HepG2 (cell line): ENCODE measurements at regions not wholly inside any gene's neighbourhood (a gene's known extent, or its start where the extent isn't known, plus 50 kb on each side); places are given as distances from the start of the nearest gene placed in this dataset.
A peak's percentile ranks its signal among the peaks of the same experiment; 100 is the strongest.
"Not testable (repeated sequence)": the region's sequence is repeated elsewhere in the genome, so short reads cannot be mapped to it uniquely, and the experiment has no call there.

Experiments
- ATAC-seq: fragments of 200-7000 bp; cut with Tn5 transposase; 3 replicates; pipeline ENCODE4 v1.9.1; 2020; ENCODE audit warnings: mild to moderate bottlenecking, moderate library complexity
- BruUV-seq: library from RNA; stranded (reverse); fragments of 400-500 nt; replicated peaks from 2 replicates; lab custom pipeline; 2021; lab: Mats Ljungman, UMichigan
- CTCF ChIA-PET: fragments of 300-600 bp; formaldehyde crosslinking; extraction: SDS; loops from one replicate; lab custom pipeline; 2021; ENCODE audit warnings: low total read pairs, inconsistent platforms, low intra/inter-chr PET ratio; lab: Yijun Ruan, JAX
- POLR2A ChIA-PET: fragments of 350-600 bp; sonication (Branson Sonifier 250); formaldehyde crosslinking; loops from one replicate; lab custom pipeline; 2020; ENCODE audit warnings: antibody characterized with exemption, inconsistent platforms; lab: Yijun Ruan, JAX
- DNase-seq: peaks from one replicate; pipeline ENCODE4 v3.0.0-alpha.2; 2015; ENCODE audit warnings: low spot score
- FAIRE-seq: peaks from 3 replicates; lab custom pipeline; 2011; peaks lifted over from hg19 to GRCh38; lab: Jason Lieb, UNC
- H2AFZ ChIP-seq: one replicate; pipeline ENCODE4 v1.6.1; 2011; ENCODE audit warnings: low read length, inconsistent platforms
- H3K27ac ChIP-seq: fragments of 300-600 bp; 3 replicates; pipeline ENCODE4 v1.8.0; 2011; ENCODE audit warnings: mixed run types, mild to moderate bottlenecking, mixed read lengths, low read length, inconsistent platforms; ENCODE audit not compliant: insufficient read depth; ENCODE audit errors: extremely low read length
- H3K27me3 ChIP-seq, 2 experiments: fragments of 200-600 bp in 1 of 2; 2 replicates in 1 of 2; 3 replicates in 1 of 2; pipeline versions ENCODE4 v1.6.0 to v1.8.0; 2011; ENCODE audit warnings: low read length in 2 of 2, mild to moderate bottlenecking in 2 of 2, moderate library complexity in 2 of 2, inconsistent platforms in 1 of 2; ENCODE audit not compliant: insufficient read depth in 2 of 2, control insufficient read depth in 1 of 2
- H3K36me3 ChIP-seq, 2 experiments: fragments of 200-600 bp in 1 of 2; replicated peaks in 1 of 2; 2 replicates in 1 of 2; 3 replicates in 1 of 2; pipeline versions ENCODE4 v1.5.1 to v1.8.0; 2011; ENCODE audit warnings: low read length in 2 of 2, inconsistent platforms in 1 of 2; ENCODE audit not compliant: insufficient read depth in 2 of 2, control insufficient read depth in 1 of 2
- H3K4me1 ChIP-seq: 2 replicates; pipeline ENCODE4 v1.5.1; 2012; ENCODE audit warnings: low read length, inconsistent platforms; ENCODE audit not compliant: insufficient read depth
- H3K4me2 ChIP-seq: 2 replicates; pipeline ENCODE4 v1.6.0; 2011; ENCODE audit warnings: low read depth, low read length, inconsistent platforms
- H3K4me3 ChIP-seq, 3 experiments: fragments of 200-600 bp in 1 of 3; sonication (generic), shearing (Covaris generic) in 1 of 3; replicated peaks in 1 of 3; 2 replicates each; pipeline ENCODE4 v1.5.1; 2011 to 2016; ENCODE audit warnings: low read length in 3 of 3, inconsistent platforms in 2 of 3, low read depth in 2 of 3, mild to moderate bottlenecking in 2 of 3, control low read depth in 1 of 3, mixed read lengths in 1 of 3; ENCODE audit not compliant: insufficient read depth in 1 of 3
- H3K79me2 ChIP-seq: one replicate; pipeline ENCODE4 v1.6.1; 2011; ENCODE audit warnings: low read length, inconsistent platforms; ENCODE audit not compliant: insufficient read depth
- H3K9ac ChIP-seq: 2 replicates; pipeline ENCODE4 v1.6.0; 2011; ENCODE audit warnings: mild to moderate bottlenecking, low read depth, low read length, inconsistent platforms; ENCODE audit not compliant: insufficient read depth
- H3K9me3 ChIP-seq: 2 replicates; pipeline ENCODE4 v1.5.1; 2012; ENCODE audit warnings: mild to moderate bottlenecking, low read length
- H4K20me1 ChIP-seq: 2 replicates; pipeline ENCODE4 v1.6.0; 2011; ENCODE audit warnings: inconsistent platforms, mild to moderate bottlenecking, low read length, moderate library complexity; ENCODE audit not compliant: insufficient read depth
- REST ChIP-seq, 2 experiments: IDR thresholded peaks; 2 replicates each; pipeline ENCODE4 v1.6.1; 2011 to 2012; ENCODE audit warnings: low read length in 2 of 2, borderline replicate concordance in 1 of 2, low read depth in 1 of 2, mild to moderate bottlenecking in 1 of 2, moderate library complexity in 1 of 2
- WGBS: methylation state at CpG from one replicate; pipeline ENCODE4 v1.1.6; 2017; ENCODE audit warnings: low lambda C conversion rate; 5-methylcytosine and 5-hydroxymethylcytosine counted together
- in situ Hi-C: cut with HindIII; loops from 2 replicates; pipeline ENCODE4 v1.10.0; 2017; ENCODE audit warnings: low pct_unique_long_range_greater_than_20kb; ENCODE audit not compliant: extremely low pct_ligation_motif_present
- intact Hi-C: fragments of 100-400 bp; cut with micrococcal nuclease; formaldehyde crosslinking; loops from one replicate; pipeline ENCODE4 v1.10.0; 2022; ENCODE audit not compliant: unreplicated experiment

DNA sequence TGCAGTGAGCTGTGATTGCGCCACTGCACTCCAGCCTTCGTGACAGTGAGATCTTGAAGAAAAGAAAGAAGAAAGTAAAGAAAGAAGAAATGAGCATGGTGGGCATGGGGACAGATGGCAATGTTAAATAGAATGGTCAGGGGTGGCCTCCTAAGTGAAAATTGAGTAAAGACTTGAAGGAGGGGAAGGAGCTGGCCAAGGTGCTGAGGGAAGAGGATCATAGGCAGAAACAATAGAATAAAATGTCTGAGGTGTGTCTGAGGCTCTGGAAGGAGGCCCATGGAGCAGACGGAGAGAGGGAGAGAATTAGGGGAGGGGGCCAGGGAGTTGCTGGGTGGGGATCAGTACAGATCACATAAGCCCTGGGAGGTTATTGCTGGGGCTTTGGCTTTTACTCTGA is 163.1 kb downstream of the RALA start:
- H3K9ac ChIP-seq, H3K79me2 ChIP-seq, intact Hi-C loops, H3K9me3 ChIP-seq, H2AFZ ChIP-seq, H3K27ac ChIP-seq, H3K4me3 ChIP-seq, H3K4me2 ChIP-seq, DNase-seq, POLR2A ChIA-PET, H4K20me1 ChIP-seq, ATAC-seq, CTCF ChIA-PET, BruUV-seq, H3K36me3 ChIP-seq, FAIRE-seq, H3K4me1 ChIP-seq, H3K27me3 ChIP-seq, in situ Hi-C loops: not testable (repeated sequence)
- peak in 1 of 2 experiments; percentile 75; a peak in 3 of 4 replicates for TF ChIP-seq REST (IDR thresholded peaks at IDR 0.05; ENCODE audit: borderline replicate concordance in 1 of 2, low read depth in 1 of 2, low read length in 2 of 2)
- WGBS = 84% methylated on average over 3 of the region's 3 CpGs

- H3K36me3 ChIP-seq, in situ Hi-C loops, BruUV-seq, CTCF ChIA-PET, ATAC-seq, H3K9ac ChIP-seq, H3K4me2 ChIP-seq, FAIRE-seq, H4K20me1 ChIP-seq, H3K9me3 ChIP-seq, H3K4me3 ChIP-seq, DNase-seq, POLR2A ChIA-PET, H3K27ac ChIP-seq, H3K4me1 ChIP-seq, H3K79me2 ChIP-seq, H3K27me3 ChIP-seq, H2AFZ ChIP-seq, intact Hi-C loops: not testable (repeated sequence)
- 40% methylated on average over 4 of the region's 4 CpGs for WGBS
Measured at GRCh38 chr7:39791035-39791434, 159.0 kb upstream of the CDK13 start.
